GM19025 (cell line): ENCODE measurements at regions not wholly inside any gene's neighbourhood (a gene's known extent, or its start where the extent isn't known, plus 50 kb on each side); places are given as distances from the start of the nearest gene placed in this dataset.
"Not testable (repeated sequence)": the region's sequence is repeated elsewhere in the genome, so short reads cannot be mapped to it uniquely, and the experiment has no call there.

ENCODE experiments used
- ATAC-seq: cut with Tn5 transposase; IDR thresholded peaks from one replicate; pipeline ENCODE4 v1.9.1; 2021; ENCODE audit warnings: mild to moderate bottlenecking, low read depth, moderate library complexity; ENCODE audit not compliant: unreplicated experiment

DNA sequence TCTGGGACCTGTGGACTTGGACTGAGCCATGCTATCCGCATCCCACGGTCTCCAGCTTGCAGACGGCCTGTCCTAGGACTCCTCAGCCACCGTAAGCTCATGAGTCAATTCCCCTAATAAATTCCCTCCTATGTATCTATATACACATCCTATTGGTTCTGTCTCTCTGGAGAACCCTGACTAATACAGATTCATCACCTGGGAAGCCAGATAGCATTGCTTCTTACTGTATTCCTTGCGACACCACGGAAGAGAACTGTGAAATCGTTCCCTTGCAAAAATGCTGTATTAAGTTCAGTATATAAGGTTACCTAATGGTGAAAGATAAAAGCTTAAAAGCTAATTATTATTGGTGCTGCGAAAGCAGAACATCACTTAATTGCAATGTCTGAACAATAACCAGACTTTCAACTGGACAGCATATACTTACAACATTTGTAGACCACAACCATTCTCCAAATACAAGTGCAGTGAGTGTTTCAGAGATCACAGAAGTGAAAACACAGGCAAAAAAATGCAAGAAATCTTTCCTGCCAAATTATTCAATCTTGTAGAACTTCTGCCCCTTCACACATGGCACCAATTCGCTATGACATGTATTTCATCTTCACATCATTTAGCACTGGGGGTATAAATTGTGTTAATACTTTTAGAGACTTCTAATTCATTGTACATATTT, 352.9 kb downstream of the TXNL1 start:
- ATAC-seq = no peak

DNA sequence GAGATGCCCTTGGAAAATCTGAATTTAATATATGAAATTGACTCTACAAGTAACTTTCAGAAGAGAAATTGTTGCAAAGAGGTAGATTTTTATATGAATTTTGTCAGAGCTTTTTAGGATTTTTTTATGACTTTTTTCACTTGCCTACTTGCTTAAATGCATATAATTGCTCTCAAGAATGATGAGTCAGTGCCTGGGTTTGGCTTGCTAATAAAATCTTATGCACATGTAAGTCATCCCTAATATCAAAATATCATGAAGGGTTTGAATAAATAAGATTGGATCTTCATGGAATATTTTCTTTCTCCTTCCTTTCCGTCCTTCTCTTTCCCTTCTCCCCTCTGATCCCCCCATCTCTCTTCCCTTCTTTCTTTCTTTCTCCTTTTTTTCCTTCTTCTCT, 354.1 kb downstream of the TXNL1 start:
- ATAC-seq = no peak

DNA sequence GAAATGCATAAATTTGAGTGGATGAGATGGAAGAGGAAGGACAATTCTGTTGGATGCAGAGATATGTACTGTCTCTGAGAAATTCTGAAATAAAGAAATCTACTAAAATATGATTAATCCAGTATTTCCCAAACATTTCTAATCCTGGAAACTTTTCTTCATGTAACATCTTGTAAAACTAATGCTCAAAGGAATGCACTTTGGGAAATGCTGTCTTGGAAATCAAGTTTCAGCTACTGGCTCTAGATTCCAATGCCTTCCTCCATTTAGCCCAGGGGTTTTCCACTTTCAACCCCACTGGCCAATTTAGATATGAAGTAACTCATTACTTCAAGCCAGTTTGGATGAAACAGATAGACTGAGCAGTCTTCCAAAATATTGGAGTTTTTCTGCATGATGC, 355.1 kb downstream of the TXNL1 start:
- ATAC-seq = no peak

DNA sequence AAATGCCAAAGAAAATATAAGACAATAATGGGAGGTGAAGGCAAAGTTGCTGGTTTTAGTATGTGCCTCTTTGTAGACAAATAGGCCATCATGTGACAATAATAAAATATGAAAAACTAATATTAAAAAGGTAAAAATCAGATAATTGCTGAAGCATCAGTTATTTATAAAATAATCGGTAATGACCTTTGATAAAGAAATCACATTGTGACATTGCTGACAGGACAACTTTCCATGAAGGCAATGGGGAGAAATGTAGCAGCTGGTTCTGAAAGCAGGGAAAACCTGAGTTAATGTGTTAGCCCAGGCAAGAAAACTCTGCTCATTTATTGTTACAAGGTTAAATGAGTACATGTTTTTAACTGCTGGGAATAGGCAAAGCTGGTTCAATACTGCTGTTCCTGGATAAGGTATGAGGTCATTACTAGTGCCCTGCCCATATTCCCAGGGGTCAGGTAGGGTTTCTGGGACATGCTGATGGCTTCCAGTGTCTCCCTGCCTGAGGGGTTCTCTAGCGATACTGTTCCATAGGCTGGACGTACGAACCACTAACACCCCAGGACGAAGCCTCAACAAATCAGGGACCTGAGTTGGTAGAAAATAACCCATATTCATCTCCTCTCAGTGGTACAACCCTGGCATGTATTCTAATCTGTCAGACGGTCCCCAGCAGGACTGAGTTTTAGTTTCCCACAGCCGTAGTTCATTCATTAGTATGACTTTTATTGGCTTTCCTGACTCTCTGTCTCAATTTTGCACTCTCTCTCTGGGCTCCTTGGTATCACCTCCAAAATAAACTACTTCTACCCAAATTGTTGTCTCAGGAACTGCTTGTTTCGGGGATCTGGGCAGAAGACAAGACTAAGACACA, 355.9 kb downstream of the TXNL1 start:
- ATAC-seq = no peak

DNA sequence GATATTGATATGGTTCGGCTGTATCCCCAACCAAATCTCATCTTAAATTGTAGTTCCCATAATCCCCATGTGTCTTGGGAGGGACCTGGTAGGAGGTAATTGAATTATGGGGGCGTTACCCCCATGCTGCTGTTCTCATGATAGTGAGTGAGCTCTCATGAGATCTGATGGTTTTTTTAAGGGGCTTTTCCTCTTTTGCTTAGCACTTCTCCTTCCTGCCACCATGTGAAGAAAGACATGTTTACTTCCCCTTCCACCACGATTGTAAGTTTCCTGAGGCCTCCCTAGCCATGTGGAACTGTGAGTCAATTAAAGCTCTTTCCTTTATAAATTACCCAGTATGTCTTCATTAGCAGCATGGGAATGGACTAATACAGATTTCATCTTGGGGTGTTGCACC, 358.6 kb downstream of the TXNL1 start:
- not testable (repeated sequence) for ATAC-seq

DNA sequence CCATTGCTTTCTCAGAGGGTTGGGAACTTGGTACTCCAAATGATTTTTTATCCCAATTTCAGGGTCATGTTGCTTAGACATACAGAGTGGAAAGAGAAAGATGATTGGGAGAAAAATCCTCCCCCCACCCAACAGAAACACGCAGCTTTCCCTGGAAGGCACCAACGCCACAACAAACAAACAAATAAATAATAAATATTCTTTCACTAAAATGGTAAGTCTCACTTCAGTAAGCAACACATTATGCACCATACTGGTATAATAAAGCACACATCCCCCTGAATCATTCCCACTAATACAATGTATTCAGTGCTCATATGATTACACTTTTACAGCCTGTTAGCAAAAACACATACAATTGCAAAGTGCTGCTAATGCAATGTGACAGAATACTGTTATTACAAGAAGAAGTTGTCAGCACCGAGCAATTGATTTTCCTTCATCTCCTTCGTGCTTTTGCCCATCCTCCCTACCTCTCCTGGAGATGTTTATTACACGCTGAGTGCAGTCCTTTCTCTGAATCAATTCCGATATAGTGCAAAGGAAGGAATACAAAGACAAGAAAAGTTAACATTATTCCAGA, 359.9 kb downstream of the TXNL1 start:
- no peak for ATAC-seq

DNA sequence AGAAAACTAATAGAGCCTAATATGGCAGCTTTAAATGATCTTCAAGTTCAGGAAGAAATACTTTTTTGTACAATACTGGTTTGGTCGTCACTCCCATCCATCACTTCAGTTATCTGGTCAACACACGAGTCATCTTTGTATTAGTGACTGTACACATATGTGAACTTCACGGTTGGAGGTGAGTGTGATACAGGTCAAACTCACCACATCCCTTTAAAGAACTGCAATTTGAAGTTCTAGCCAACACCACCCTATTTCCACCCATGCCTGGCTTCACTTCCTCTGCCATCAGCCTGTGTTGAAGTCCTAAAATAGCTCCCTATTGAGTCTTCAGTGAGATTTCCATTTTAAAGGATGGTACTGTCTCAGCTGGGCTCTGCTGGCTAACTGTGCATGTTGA, 361.9 kb downstream of the TXNL1 start:
- ATAC-seq = no peak

DNA sequence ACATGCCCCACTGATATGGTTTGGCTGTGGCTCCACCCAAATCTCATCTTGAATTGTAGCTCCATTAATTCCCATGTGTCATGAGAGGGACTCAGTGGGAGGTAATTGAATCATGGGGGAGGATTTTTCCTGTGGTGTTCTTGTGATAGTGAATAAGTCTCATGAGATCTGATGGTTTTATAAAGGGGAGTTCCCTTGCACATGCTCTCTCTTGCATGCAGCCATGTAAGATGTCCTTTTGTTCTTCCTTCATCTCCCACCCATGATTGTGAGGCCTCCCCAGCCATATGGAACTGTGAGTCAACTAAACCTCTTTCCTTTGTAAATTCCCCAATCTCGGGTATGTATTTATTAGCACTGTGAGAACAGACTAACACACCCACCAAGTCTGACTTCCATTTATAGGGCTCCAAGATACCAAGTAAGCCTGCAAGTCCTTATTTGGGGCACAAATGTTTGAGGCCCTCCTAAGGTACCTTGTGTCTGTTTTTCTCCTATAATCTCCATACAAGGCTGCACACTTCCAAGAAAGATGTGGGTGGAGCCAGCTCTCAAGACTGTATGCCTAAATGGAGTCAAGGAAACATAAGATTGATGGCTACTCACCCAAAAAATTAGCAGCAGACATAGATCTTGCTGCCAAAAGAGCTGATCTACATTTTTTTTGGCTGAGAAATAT, 364.7 kb downstream of the TXNL1 start:
- no peak for ATAC-seq

DNA sequence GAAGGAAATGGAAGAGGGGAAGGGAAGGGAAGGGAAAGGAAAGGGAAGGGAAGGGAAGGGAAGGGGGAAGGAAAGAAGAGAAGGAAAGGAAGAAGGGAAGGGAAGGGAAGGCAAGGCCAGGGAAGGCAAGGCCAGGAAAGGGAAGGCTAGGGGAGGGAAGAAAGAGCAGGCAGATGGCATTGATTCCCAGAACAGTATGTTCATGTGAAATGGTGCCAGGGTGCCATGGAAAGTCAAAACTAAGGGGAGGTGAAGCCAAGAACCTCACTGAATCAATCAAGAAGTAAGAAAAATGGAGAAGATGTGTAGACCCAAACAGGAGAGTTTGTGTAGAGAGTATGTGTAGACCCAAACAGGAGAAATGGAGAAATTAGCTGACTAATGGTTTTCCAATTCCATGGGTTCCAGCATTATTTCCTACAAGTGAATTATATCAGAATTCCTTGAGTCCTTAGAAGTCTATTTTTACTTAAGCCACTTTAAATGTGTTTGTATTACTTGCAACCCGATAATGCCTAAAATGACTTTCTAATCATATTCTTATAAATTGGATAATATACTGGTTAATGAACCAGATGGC, 367.6 kb downstream of the TXNL1 start:
- ATAC-seq = no peak

DNA sequence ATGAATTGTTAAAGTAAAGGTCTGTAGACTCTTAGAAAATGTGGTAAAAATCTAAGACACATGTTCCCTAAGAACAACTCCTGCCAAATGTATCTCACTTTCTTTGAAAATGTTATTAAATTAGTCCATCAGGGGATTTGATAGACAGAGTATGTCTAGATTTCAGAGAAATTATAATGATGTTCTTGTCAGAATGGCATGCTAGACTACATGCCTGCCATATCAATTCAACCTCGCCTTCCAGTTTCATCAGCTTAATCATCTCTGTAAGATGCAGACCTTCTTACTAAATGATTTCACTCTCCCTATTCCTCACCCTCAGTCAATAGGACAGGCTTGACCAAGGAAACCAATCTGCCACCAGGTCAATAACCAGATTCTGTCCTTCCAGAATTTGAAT, 368.4 kb downstream of the TXNL1 start:
- no peak for ATAC-seq

DNA sequence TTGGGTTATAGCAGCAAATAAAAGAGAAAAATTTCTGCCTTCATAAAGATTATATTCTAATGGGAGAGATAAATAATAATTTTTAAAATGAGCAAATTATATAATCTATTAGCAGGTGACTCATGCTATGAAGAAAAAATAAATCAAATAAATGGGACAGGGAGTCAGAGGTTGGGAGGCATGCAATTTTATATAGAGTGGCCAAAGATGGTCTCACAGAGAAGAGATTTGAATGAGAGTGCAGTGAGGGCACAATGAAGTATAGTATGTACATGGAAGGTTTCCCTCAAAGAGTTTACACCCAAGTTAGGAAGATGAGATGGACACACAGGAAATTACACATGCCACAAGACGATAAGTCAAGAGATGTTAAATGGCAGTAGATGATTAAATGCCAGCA, 369.4 kb downstream of the TXNL1 start:
- no peak for ATAC-seq

DNA sequence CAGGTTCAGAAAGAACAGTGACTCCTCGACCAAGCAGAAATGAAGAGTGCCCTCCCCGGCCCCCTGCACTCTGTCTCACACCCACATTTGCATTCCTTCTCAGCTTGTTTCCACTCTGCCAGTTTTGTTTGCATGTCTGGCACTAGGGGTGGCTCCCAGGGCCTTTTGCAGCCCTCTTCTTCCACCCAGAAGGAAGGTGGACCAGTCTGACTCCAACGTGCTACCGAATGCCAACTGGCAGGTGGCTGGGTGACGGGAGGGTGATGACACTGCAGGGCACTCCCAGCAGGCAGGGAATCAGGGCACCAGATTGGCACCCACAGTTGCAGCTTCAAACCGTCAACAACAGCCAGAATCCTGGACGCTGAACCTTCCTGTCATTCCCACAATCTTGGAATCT, 371.1 kb downstream of the TXNL1 start:
- ATAC-seq = no peak

DNA sequence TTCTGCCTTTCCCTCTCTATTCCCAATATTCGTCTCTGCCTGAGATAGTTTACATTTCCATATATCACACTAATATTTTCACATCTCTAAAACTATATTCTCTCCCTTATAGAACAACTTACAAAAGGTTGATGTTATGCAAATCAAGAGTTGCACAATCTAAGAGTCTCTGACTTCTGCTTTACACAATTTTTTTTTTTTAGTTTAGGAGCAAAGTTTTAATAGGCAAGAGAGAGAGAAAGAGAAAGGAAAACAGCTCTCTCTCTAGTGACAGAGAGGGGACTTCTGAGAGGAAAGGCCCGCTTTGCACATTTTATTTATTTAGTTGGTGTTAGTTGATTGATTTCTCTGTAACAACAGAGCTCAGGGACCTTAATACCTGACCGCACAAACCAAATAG, 380.2 kb downstream of the TXNL1 start:
- ATAC-seq = peak; percentile 54

DNA sequence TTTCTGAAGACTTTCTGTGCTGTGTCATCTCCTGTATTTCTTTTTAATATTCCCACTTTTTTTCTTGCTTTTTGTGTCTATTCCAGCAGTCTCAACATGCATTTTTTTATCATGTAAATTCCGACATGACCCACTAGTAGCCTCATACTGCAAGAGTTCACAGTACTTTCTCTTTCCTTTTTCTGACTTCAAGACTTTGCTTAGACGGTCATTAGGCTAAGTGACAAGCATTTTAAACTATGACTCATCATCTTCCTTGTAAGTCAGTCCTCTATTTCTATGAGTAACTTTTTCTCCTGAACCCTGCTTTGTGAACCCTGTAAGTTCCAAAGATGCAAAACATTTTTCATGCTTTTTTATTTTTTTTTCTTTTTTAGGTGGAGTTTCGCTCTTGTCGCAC, 381.2 kb downstream of the TXNL1 start:
- peak; percentile 87 for ATAC-seq

DNA sequence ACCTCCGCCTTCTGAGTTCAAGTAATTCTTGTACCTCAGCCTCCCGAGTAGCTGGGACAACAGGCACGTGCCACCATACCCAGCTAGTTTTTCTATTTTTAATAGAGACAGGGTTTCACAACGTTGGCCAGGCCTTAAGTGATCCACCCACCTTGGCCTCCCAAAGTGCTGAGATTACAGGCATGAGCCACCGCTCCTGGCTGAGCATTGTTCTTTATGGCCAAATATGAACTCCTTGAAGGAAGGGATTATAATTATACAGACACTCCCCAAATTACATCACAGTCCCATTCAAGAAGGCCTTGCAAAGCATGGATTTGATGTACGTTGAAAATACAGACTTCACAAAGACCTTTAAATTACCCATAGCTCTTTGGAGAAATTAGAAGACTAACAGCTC, 381.7 kb downstream of the TXNL1 start:
- no peak for ATAC-seq

DNA sequence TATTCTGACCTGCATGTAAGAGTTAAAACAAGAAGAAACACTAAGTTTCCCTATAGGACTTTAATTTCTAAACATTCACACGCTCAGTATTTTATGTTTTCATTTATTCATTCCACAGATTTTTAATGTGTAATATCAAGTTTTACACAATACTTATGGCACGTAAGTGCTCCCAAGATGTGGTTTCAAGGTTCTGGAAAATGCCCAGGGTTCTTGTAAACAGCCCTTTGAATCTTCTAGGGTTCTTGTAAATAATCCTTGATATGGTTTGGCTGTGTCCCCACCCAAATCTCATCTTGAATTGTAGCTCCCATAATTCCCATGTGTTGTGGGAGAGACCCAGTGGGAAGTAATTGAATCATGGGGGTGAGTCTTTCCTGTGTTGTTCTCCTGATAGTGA, 383.0 kb downstream of the TXNL1 start:
- no peak for ATAC-seq

DNA sequence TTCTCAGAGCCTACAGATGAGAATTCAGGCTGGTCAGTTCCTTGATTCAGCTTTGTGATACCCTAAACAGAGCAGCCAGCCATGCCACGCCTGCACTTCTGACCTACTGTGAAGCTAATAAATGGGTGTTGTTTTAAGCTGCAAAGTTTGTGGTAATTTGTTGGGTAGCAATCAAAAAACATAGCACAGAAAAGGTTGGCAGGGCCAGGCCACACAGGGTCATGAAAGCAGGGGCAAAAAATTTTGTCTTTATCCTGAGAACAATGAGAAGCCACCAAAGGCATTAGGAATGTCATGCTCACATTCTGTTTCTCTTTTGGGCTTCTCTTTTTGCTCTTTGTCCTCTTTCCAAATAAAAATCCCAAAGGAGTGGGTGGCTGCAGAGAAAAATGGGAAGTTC, 385.9 kb downstream of the TXNL1 start:
- no peak for ATAC-seq

DNA sequence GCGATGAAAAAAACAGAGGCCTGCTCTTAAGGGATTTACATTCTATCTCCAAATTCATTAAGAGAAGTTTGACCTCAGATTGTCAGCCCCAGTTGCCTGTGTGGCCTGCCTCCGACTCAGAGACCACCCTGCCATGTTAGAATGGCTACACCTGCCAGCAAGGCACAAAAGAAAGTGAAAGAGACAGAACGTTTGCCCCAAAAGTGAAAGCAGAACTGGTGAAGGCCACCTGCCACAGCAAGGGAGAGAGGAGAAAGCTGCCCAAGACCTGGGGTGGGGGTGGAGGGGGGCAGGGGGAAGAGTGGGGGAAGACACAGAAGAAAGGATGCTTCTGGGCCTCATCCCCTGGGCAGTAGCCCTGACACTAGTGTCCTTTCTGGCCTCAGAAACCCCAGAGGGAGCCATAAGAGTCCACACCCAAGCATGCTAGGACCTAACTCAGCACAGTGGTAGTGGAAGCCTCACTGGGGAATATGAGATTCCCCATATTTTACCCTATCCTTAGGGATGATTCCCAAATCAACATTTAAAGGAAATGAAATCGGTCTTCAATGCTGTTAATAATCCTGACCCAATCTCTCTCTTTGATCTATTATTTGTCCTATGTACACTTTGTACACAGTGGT, 389.7 kb downstream of the TXNL1 start:
- peak; percentile 97 for ATAC-seq

DNA sequence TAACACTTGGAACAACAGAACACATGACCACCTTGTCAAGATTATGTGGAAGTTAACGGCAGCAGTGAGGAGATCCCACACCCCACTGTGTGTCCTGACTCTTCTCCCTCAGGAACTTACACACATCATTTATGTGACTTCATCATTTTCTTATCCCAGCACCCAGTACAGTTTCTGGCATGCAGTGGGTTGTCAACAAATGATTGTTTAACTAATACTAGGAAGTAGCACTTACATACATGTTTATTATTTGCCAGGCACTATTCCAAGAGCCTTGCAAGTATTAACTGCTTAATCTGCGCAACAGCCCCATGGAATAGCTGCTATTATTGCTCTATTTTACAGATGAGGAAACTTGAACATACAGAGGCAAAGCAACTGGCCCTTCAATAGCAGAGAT, 391.5 kb downstream of the TXNL1 start:
- no peak for ATAC-seq

DNA sequence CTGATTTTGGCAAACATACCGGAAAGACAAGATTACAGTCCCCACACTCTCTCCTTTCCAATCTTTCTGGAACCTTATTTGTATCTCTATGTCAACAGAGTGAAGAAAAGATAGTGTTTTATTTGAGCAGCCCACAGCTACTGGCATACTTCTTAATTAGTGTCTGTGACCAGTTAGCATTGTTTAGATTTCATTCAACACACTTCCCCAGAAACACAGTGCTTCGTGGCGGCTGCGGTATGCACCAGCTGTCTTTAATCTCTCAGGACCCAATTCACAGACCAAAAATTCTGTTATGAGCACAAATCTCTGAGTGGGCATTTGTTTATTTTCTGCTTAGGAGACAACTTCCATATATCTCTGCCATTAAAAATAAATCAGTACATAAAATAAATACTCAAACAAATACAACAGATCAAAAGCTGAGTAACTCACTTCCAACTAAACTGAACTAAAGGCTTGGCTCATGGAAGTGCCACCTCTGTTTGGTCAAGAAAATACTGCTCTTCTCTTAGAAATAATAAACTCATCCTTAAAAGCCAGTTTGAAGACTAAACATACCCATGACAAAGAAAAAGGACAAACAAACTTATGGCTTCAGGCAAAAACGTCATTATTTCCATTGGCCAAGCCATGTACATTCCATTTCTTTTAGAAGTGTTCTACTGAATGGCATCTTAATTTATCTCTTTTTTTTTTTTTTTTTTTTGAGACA, 392.4 kb downstream of the TXNL1 start:
- no peak for ATAC-seq
